Stimulated activated CD4-positive, alpha-beta T cell treated with anti-CD3 and anti-CD28 coated beads, Interleukin-2, amount 100 ng/mL, for 48 hours (primary cell): ENCODE measurements at regions not wholly inside any gene's neighbourhood (a gene's known extent, or its start where the extent isn't known, plus 50 kb on each side); places are given as distances from the start of the nearest gene placed in this dataset.
A peak's percentile ranks its signal among the peaks of the same experiment; 100 is the strongest.
"Not testable (repeated sequence)": the region's sequence is repeated elsewhere in the genome, so short reads cannot be mapped to it uniquely, and the experiment has no call there.

Experiments
- DNase-seq, 2 donors: peaks; one replicate each; pipeline ENCODE4 v3.0.0-alpha.2; 2020

DNA sequence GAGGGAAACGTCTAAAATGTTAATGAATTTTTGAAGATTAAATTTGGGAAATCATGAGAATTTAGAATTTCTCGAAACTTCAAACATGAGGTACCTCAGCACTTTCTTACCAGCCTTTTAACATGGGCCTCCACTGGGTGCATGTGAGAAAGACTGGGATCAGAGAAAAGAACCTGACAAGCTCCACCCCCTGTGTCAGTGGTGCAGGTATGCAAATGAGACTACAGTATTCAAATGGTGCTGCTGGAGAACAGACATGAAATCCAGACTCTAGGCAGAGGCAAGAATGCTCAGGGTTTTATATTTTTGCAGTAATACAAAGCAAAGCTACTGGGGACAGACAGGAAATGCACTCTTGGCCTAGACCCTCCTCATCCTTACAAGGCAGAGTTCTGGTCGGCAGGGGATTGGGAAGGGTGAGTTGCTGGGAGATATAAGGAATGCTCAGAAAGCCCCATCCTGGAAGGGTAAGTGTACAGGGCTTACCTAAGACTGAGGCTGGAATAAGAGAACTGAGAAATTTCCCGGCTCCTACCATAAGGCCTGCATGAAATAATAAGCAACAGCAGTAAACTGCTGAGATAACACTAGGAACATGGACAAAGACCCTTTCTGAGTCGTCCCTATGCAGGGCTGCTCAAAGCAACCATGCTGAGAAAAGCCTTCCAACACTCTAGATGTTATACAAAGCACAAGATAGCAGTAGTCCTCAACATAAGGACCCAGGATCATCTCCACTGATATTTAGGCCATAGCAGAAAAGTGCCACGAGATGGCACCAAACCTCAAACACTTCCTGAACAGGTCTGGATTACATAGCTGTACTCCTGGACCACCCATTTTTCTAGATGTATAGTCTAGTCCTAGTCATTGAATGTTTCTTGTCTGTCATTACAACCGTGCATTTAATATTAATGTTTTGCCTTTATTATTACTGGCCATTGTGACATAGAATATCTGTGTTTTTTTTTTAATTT is 260.8 kb downstream of the RASSF9 start:
- peak in 1 of 2 donors; percentile 4 for DNase-seq

DNA sequence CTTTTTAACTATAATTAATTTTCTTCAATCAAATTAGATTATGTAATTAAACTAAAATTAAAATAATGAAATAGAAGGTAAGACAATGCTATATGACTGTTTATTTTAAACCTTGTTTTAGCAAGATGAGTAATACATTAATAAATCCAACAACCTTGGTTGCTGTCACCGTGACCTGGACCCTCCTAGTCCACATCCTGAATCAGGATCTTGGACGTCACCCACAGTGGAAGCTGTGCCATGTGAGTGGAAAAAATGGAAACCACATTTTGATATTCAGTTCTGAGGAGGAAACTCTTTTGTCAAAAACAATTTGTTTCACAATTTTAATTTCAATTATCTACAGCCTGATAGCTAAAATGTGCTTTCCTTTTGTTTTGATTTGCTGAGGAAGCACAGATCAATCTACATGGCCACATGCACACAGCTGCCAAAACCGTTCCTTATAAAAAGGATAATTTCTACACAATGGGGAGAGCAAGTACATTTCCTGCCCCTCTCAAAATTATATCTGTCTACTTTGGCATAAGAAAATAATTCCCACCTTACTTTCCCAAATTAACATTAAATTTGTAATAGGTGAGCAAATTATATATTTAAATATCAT is 255.5 kb downstream of the RASSF9 start:
- DNase-seq = no peak

DNA sequence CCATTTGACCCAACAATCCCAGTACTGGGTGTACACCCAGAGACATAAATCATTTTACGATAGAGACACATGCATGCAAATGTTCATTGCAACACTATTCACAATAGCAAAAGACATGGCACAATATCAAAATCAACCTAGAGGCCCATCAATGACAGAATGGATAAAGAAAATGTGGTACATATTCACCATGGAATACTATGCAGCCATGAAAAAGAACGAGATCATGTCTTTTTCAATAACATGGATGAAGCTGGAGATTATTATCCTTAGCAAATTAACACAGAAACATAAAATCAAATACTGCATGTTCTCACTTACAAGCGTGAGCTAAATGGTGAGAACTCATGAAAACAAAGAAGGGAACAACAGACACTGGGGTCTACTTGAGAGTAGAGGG is 249.1 kb downstream of the RASSF9 start:
- no peak for DNase-seq

DNA sequence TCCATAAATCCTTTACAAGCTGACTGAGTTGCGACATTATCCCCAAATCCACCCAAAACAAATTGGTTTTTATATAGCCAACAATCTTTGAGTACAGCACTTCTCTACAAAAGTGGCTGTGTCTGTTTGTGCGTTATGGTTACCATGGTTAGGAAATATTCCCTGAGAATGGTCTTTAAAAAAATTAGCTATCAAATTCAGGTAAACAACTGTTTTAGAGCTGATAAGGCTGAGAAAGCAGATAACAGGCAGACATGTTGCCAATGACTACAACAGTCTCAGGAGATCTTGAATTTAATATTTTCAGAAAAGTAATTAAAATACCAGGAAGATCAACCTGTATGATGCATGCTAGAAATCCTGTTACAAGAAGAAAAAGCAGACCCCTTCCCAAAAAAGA is 248.0 kb downstream of the RASSF9 start:
- DNase-seq = no peak

DNA sequence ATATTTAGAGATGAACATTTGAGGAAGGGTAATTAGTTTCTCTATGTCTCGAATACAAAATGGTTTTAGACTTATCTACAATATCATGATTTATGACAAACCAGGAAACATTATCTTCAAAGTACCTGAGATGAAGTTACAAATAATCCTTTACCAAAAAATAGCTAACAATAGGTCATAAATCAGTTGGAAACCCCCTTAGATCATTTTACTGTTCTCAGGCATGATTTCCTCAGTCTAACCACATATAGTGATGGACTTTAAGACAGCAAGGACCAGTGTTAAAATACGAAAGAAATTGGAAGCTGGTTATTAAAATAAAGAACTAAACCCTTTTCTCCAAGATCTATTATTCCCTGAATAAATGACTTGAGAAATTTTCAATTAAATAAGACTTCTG is 235.4 kb downstream of the RASSF9 start:
- DNase-seq = no peak

DNA sequence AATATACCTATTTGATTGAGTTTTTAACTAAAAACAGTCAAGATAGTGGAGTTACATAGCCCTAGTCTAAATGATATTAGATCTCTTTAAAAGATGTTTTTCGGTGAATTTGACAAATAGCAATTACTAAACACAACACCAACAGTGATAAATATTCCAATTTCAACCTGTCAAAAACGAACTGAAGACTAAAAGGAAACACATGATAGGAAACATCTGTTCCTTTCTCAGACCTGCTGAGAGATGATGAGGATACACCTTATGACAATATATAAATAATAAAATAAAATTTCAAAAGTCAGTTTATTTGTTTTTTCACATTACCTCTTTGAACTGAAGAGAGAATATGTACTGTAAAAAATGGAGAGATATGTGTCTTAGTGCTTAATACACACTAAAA is 232.7 kb downstream of the RASSF9 start:
- no peak for DNase-seq

DNA sequence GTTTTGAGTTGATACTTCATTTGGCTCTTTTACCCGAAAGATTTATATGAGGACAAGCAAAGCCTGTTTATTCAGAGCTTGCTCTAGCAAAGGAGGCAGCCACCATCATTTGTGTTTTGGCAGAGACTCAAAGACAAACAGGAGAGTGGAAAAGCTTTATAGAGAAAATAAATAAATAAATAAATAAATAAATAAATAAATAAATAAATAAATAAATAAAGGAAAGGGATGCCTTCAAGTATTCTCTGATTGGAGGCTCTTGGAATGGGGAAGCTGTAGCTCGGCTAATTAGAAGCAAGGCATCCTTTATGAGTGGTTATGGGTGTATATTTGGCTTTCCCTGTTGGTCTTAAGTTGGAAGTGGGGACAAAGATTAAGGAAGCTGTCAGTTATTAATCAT is 229.8 kb downstream of the RASSF9 start:
- DNase-seq = no peak

DNA sequence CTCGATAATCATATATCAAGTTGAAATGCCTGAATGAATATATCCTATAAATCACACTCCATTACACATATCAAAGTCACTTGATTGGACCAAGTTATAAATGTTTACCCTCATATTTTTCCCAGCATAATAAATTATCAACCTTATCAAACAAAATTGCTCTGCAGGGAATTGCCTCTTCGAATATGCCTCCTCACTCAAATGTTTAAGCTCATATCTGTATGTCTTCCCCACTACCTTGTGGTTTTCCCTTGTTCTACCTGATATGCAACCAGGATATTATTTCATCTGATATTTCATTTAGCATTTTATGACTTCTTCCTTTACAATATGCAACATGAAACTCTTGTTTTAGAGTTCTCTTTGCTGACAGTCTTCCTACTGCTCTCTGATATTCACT is 226.4 kb downstream of the RASSF9 start:
- no peak for DNase-seq

DNA sequence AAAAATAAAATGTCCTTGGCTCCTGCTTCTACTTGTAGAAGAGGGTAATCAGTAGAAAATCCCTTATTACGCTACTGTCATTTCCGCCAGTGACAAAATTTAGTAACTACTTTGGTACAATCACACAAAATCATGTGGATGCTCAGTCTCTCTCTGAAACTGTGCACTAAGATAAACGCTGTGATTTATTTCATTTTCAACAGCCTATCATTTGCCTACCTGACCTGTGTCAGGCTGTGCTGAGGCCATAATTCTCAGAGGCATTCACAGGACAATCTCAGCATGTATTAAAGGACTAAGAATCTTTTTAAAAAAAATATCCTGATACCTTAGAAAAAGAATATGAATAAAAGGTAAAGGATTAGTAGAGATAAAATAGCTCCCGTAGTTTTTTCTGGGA is 226.0 kb downstream of the RASSF9 start:
- DNase-seq = no peak

DNA sequence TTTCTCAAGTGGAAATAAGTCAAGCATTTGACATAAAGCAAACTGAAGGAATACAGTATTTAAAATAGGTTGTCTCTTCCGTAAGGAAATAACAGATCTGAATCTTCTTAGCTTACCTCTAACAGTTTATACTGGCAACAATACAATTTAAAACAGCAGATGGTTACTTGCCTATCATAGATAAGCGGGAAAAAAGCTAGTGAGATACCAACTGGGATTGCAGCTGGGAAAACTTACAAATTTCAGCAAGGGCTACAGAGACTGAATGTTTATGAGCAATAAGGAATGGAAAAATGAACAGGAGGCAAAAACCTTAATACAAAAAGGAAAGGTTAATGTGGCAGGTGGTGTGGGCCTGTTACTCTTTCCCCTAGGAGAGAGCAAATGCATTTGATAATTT is 220.0 kb downstream of the RASSF9 start:
- DNase-seq = no peak

DNA sequence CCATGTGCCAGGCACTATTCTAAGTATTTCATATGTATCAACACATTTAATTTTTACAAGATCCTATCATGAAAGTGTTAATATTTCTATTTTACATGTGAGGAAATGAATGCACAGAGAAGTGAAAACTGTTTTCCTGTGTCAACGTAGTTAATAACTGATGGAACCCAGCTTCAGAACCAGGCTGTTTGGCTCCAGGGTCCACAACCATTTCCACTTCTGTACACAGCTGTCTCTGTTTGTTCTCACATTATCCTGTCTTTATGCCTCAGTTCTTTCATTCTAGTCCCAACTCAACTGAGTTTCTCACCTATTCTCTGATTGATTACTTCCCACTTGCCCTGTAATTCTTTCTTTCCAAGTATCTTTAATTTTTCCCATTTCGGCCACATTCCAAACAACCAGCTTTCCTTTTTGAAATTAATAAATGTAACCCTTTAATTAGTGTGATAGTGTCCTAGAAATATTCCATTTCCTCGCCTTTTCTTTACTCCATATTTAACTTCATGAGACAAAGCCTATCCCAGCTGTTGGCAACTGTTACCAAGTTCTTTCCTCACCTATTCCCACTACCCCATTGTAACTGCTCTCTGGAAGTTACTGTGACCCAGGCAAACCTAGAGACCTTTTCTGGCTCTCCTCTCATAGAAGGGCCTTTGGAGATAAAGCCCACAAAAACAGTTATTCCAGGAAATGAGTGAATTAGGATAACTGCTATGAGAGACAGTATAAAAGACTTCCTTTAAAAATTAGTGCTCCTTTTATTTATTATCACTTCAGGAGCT is 218.7 kb downstream of the RASSF9 start:
- DNase-seq = no peak

DNA sequence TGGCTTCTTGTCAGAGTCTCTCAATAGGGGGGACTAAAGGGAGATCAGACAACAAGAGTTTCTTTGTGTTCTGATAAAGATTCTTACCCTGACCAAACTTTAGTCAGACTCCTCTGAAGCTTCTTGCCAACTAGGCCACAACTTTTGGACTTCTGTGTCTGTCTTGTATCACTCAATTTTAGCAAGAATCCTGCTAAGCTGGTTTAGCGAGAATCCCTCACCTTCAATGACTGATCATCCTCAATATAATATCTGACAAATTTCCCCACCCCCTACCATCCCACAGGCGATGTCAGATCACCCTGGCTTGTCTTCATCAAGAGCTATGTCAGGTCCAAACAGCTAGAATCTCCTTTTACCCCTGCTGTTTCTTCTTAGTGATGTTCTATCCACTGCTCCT is 215.2 kb downstream of the RASSF9 start:
- DNase-seq = no peak

DNA sequence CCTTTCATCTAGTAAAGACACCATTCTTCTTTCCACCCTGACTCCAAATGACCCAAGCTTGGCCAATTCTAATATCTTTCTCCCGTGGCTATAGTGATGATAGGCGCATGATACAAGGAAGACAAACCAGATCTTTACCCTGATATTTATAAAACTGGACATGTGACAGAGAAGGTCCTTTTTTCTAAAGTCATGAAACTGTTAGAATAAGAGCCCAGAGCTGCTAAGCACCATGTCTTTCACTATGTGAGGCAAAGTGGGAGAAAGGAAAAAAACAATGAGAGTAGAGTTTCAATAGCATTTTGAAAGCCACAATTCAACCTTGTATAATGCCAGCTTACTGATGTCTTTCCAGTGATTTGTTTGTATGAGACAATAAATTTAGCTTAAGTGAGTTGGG is 212.4 kb downstream of the RASSF9 start:
- DNase-seq = no peak

DNA sequence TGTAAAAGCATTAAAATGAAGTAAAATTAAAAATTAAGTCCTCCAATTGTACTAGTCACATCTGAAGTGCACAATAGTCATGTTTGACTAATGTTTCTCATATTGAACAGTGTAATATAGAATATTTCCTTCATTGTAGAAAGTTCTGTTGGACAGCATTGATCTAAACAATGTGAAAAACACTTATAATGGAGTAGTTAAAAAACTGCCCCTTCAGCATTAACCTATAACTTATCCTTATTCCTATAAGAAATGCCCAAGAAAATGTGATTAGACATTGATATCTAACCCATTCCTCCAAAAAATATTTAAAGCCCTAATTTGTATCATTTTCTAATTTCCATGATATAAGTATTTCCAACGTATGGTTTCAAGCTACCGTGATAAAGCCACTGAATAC is 210.7 kb downstream of the RASSF9 start:
- DNase-seq = no peak

DNA sequence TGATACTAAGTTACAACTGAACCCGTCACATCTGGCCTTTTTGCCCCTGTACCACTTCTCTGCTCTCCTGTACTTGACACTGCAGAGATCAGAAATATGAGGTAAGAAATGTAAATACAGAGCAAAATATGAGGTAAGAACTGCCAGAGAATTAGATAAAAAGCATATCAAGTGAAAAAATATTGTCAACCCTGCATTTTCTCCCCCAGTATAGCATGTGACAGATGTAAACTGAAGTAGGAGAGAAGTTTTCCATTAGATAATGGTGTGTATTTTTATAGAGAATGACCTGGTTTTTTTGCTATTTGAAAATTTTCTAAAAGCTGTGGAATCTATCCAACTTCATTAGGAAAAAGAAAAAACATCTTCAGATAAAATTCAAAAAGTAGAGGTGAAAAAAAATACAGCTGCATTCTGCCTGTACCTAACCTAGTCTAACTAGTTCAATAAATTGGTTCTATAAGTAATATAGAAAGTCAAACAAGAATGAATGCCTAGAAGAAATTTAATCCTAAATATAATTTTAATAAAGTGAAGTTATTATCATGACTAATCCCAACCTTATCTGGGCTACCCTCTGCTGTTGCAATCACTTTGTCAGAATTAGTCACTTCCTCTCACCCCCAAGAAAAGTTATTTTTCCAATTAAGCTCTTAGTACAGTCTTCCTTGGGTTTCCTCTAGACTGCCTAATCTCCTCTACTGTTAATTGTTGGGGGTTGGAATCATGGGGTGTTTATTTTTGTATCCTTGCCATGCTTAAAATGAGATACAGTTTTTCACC is 210.0 kb downstream of the RASSF9 start:
- DNase-seq = no peak

DNA sequence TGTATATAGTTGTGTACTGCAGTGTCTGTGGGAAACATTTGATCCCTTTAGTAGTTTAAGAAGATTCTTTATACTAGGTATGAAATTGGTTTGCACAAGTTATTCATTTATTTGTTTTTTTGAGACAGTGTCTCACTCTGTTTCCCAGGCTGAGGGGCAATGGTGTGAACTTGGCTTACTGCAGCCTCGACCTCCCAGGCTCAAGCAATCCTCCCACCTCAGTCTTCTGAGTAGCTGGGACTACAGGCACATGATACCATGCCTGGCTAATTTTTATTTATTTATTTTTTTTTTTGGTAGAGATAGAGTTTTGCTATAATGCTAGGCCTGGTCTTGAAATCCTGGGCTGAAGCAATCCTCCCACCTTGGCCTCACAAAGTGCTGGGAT is 209.4 kb downstream of the RASSF9 start:
- no peak for DNase-seq

DNA sequence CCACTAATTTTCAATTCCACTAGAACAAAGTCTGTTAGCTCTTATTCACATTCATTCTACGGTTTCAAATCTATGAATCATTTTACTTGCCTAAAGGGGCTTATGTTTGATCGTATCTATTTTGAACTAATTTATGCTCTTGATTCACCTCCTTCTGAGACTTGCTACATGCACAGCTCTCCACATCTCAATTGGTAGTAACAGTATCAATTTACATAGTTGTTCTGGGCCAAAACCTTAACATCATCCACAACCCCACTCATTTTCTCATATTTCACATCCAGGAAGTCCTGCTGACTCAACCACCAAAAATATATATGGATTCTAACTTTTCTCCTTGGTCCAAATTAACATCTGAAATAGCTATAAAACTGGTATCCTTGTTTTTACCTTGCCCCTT is 208.6 kb downstream of the RASSF9 start:
- no peak for DNase-seq

DNA sequence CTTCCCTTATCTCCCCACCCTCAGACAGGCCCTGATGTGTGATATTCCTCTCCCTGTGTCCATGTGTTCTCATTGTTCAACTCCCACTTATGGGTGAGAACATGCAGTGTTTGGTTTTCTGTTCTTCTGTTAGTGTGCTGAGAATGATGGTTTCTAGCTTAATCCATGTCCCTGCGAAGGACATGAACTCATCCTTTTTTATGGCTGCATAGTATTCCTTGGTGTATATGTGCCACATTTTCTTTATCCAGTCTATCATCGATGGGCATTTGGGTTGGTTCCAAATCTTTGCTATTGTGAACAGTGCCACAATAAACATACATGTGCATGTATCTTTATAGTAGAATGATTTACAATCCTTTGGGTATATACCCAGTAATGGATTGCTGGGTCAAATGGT is 207.6 kb downstream of the RASSF9 start:
- DNase-seq = not testable (repeated sequence)

DNA sequence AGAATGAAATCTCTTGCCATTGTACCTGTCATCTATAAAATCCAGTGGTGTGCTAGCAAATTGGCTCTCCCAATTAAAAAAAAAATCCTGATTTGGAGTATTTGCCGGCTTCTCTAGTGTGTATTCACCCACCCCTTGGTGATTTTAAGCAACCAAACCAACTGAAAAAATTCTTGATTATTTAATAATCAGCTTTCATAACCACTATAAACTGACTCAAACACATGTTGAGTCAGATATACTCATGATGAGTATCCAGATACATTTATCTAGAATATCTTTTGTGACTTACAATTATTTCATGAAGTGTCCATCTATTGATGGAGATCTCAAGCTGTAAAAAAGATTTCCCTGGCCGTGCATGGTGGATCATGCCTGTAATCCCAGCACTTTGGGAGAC is 205.4 kb downstream of the RASSF9 start:
- no peak for DNase-seq

DNA sequence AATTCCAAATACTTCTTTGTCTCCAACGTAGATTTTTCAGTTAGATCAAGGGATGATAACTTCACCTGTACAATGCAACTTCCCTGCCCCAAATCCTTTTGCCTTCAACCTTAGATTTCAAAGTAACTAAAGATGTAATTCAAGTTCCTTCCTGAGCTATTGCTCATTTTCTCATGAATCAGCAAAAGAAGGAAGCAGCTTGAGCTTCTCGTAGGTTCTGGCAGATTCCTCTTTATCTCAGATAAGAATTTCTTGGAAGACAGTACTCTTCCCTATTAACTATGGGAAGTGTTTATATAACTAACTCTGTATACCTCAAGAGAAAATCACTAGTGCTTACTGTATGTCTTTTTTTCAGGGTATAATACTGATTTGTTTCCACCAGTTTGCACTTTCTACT is 203.8 kb downstream of the RASSF9 start:
- DNase-seq = no peak

DNA sequence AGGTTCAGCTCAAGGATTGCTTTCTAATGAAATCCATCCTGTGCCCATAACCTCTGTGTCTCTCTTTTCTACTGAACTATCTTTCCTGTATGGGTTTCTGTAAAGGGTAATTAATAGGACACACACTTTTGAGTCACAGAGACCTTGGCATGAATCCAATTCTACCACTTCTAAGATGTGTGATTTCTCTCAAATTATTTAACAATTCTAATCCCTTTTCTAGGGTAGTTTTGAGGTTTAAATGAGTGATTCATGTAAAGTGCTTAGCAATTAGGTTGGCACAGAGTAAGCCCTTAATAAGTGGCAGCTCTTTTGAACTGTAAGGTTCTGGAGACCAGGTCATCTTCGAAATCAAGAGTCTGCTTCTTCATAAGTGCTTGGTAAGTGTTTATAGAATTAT is 202.7 kb downstream of the RASSF9 start:
- DNase-seq = no peak

DNA sequence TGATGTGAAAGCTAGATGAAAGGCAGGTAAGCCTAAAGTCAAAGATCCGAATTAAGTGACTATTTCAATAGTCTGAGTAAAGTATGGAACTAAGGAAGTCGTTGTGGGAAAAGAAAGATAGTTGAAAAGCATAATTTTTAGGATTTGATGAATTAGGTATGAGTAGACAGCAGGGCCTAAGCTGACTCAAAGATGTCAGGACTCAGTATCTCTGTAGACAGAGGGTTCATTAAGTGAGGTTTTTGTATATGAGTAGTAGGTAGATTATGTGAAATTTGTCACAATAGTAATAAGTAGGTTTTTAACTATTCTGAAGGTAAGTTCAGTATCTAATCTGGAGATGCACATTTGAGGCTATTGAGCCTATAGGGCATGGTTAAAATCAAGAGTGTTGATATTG is 196.4 kb downstream of the RASSF9 start:
- no peak for DNase-seq

DNA sequence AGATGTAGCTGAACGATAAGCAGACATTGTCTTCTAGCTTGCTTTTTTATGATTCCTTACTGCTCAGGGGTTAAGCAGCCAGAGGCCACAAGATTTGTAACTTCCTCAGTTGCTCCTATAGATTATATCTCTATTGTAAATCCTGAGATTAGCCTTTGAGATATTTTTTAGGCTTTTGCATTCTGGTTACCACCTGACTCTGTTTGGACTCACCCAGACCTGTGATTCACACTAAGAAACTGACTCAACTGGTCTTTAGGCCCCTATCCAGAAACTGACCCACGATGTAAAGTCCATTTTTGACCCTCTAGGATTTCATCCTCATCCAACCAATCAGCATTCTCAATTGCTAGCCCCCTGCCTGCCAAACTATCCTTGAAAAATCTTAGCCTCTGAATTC is 194.4 kb downstream of the RASSF9 start:
- no peak for DNase-seq
